H1 (cell line): ENCODE measurements at regions not wholly inside any gene's neighbourhood (a gene's known extent, or its start where the extent isn't known, plus 50 kb on each side); places are given as distances from the start of the nearest gene placed in this dataset.
"Not testable (repeated sequence)": the region's sequence is repeated elsewhere in the genome, so short reads cannot be mapped to it uniquely, and the experiment has no call there.

Experiments
- CTCF ChIA-PET: fragments of 300-600 bp; sonication (Branson Sonifier 250); formaldehyde crosslinking; loops from one replicate; lab custom pipeline; 2021; ENCODE audit not compliant: partially characterized antibody; lab: Charles Lee
- POLR2A ChIA-PET: fragments of 300-600 bp; sonication (Branson Sonifier 250); formaldehyde crosslinking; loops from one replicate; lab custom pipeline; 2021; ENCODE audit warnings: inconsistent platforms; ENCODE audit not compliant: partially characterized antibody; lab: Charles Lee
- DNase-seq, 2 experiments: peaks; one replicate each; pipeline versions ENCODE4 v3.0.0 to v3.0.0-alpha.2; 2010 to 2022; ENCODE audit warnings: low spot score in 2 of 2, low read depth in 1 of 2, mixed read lengths in 1 of 2
- FAIRE-seq: peaks from 2 replicates; lab custom pipeline; 2011; peaks lifted over from hg19 to GRCh38; lab: Jason Lieb, UNC
- H2AFZ ChIP-seq: 2 replicates; pipeline ENCODE4 v1.8.1; 2012; ENCODE audit warnings: low read length, inconsistent platforms
- H2AK5ac ChIP-seq: 2 replicates; pipeline ENCODE4 v1.6.1; 2013; ENCODE audit warnings: low read depth, low read length
- H2BK120ac ChIP-seq: replicated peaks from 2 replicates; pipeline ENCODE3; 2013; ENCODE audit warnings: low read depth, low read length, inconsistent platforms
- H2BK12ac ChIP-seq: 2 replicates; pipeline ENCODE4 v1.6.1; 2013; ENCODE audit warnings: low read depth, low read length
- H2BK15ac ChIP-seq: 2 replicates; pipeline ENCODE4 v1.6.1; 2013; ENCODE audit warnings: low read length
- H2BK20ac ChIP-seq: 2 replicates; pipeline ENCODE4 v1.6.1; 2013; ENCODE audit warnings: low read length
- H2BK5ac ChIP-seq: 2 replicates; pipeline ENCODE4 v1.6.1; 2013; ENCODE audit warnings: low read depth, low read length
- H3K14ac ChIP-seq: 2 replicates; pipeline ENCODE4 v1.6.1; 2013; ENCODE audit warnings: inconsistent platforms; ENCODE audit not compliant: insufficient read length
- H3K18ac ChIP-seq: 2 replicates; pipeline ENCODE4 v1.6.1; 2013; ENCODE audit warnings: low read length; ENCODE audit errors: extremely low read depth
- H3K23ac ChIP-seq: 2 replicates; pipeline ENCODE4 v1.6.1; 2013; ENCODE audit warnings: inconsistent platforms; ENCODE audit not compliant: insufficient read length
- H3K23me2 ChIP-seq: 2 replicates; pipeline ENCODE4 v1.6.1; 2013; ENCODE audit warnings: low read depth, low read length
- H3K27ac ChIP-seq: 2 replicates; pipeline ENCODE4 v1.6.1; 2011; ENCODE audit warnings: low read depth, low read length, inconsistent platforms
- H3K27me3 ChIP-seq, 4 experiments: replicated peaks in 1 of 4; 1 replicate in 1 of 4; 2 replicates in 3 of 4; pipeline versions ENCODE4 v1.6.1 to v1.8.1; 2011 to 2013; ENCODE audit warnings: low read length in 3 of 4, mild to moderate bottlenecking in 3 of 4, inconsistent platforms in 2 of 4, mixed read lengths in 2 of 4, moderate library complexity in 1 of 4; ENCODE audit not compliant: control insufficient read depth in 3 of 4, insufficient read depth in 3 of 4; ENCODE audit errors: extremely low read depth in 1 of 4
- H3K36me3 ChIP-seq, 4 experiments: 2 replicates each; pipeline versions ENCODE4 v1.6.1 to v1.8.1; 2011 to 2013; ENCODE audit warnings: mild to moderate bottlenecking in 4 of 4, low read length in 3 of 4, moderate library complexity in 2 of 4, control low read depth in 1 of 4, inconsistent platforms in 1 of 4; ENCODE audit not compliant: insufficient read depth in 4 of 4, control insufficient read depth in 2 of 4
- H3K4ac ChIP-seq: replicated peaks from 2 replicates; pipeline ENCODE3; 2013; ENCODE audit warnings: low read length, low read depth, mixed read lengths, inconsistent platforms; ENCODE audit not compliant: insufficient read length
- H3K4me1 ChIP-seq, 4 experiments: replicated peaks in 1 of 4; 1 replicate in 1 of 4; 2 replicates in 3 of 4; pipeline versions ENCODE4 v1.6.1 to v1.8.1; 2011 to 2013; ENCODE audit warnings: low read length in 3 of 4, inconsistent platforms in 2 of 4, mixed read lengths in 1 of 4; ENCODE audit not compliant: insufficient read depth in 4 of 4, control insufficient read depth in 3 of 4
- H3K4me2 ChIP-seq, 2 experiments: 2 replicates each; pipeline versions ENCODE4 v1.6.1 to v1.8.1; 2011 to 2013; ENCODE audit warnings: low read depth in 2 of 2, low read length in 2 of 2, control low read depth in 1 of 2, inconsistent platforms in 1 of 2, mild to moderate bottlenecking in 1 of 2; ENCODE audit not compliant: insufficient read depth in 1 of 2
- H3K4me3 ChIP-seq, 4 experiments: fragments of 200-600, 300-600 bp in 1 of 4; sonication (generic), shearing (Covaris generic), sonication (Bioruptor Twin) in 1 of 4; 2 replicates each; pipeline versions ENCODE4 v1.5.1 to v1.8.1; 2011 to 2016; ENCODE audit warnings: low read length in 4 of 4, low read depth in 3 of 4, control low read depth in 2 of 4, inconsistent platforms in 2 of 4, mild to moderate bottlenecking in 2 of 4, mixed read lengths in 1 of 4, moderate library complexity in 1 of 4; ENCODE audit not compliant: insufficient read depth in 2 of 4; ENCODE audit errors: extremely low read depth in 1 of 4
- H3K56ac ChIP-seq: replicated peaks from 2 replicates; pipeline ENCODE3; 2013; ENCODE audit warnings: low read depth, mild to moderate bottlenecking, mixed read lengths, low read length, inconsistent platforms; ENCODE audit not compliant: insufficient read length
- H3K79me1 ChIP-seq: 2 replicates; pipeline ENCODE4 v1.6.1; 2013; ENCODE audit warnings: low read depth, low read length, control low read depth
- H3K79me2 ChIP-seq, 2 experiments: 2 replicates each; pipeline versions ENCODE4 v1.6.1 to v1.8.1; 2012 to 2013; ENCODE audit warnings: low read length in 2 of 2, mild to moderate bottlenecking in 2 of 2, inconsistent platforms in 1 of 2; ENCODE audit not compliant: insufficient read depth in 2 of 2, control insufficient read depth in 1 of 2
- H3K9ac ChIP-seq, 4 experiments: replicated peaks in 1 of 4; 1 replicate in 1 of 4; 2 replicates in 3 of 4; pipeline versions ENCODE4 v1.6.1 to v1.8.1; 2011 to 2013; ENCODE audit warnings: low read depth in 3 of 4, low read length in 3 of 4, control low read depth in 2 of 4, mild to moderate bottlenecking in 2 of 4, moderate library complexity in 2 of 4, inconsistent platforms in 1 of 4; ENCODE audit errors: extremely low read depth in 1 of 4
- H3K9me3 ChIP-seq, 2 experiments: 2 replicates each; pipeline versions ENCODE4 v1.6.1 to v1.8.1; 2012 to 2013; ENCODE audit warnings: mild to moderate bottlenecking in 2 of 2, moderate library complexity in 2 of 2, control low read depth in 1 of 2, inconsistent platforms in 1 of 2, low read depth in 1 of 2, low read length in 1 of 2, mixed read lengths in 1 of 2; ENCODE audit not compliant: insufficient read depth in 2 of 2
- H4K20me1 ChIP-seq, 2 experiments: replicated peaks in 1 of 2; 2 replicates each; pipeline versions ENCODE3 to v1.8.1; 2011 to 2013; ENCODE audit warnings: inconsistent platforms in 2 of 2, low read length in 2 of 2, mild to moderate bottlenecking in 1 of 2; ENCODE audit not compliant: insufficient read depth in 2 of 2, control insufficient read depth in 1 of 2
- H4K5ac ChIP-seq: 2 replicates; pipeline ENCODE4 v1.6.1; 2013; ENCODE audit warnings: low read length, low read depth, mixed read lengths, inconsistent platforms; ENCODE audit not compliant: insufficient read length
- H4K8ac ChIP-seq: 2 replicates; pipeline ENCODE4 v1.8.0; 2013; ENCODE audit warnings: mild to moderate bottlenecking, moderate library complexity, low read length, inconsistent platforms; ENCODE audit not compliant: insufficient read depth; ENCODE audit errors: extremely low read depth
- H4K91ac ChIP-seq: replicated peaks from 2 replicates; pipeline ENCODE3; 2013; ENCODE audit warnings: low read length, mixed read lengths, inconsistent platforms; ENCODE audit not compliant: insufficient read length
- whole genome bisulfite sequencing, 2 experiments: shearing (Covaris generic) in 1 of 2; methylation state at CpG; one replicate each; pipeline versions ENCODE4 v1.1.6 to v1.1.7; 2013 to 2015; ENCODE audit warnings: low lambda C conversion rate in 2 of 2, mixed read lengths in 2 of 2, inconsistent platforms in 1 of 2, low coverage in 1 of 2, missing lambda C conversion rate in 1 of 2; ENCODE audit not compliant: insufficient replicate concordance in 2 of 2, insufficient coverage in 1 of 2, insufficient read length in 1 of 2; ENCODE audit errors: extremely low coverage in 1 of 2, missing lambda C conversion rate in 1 of 2; 5-methylcytosine and 5-hydroxymethylcytosine counted together

DNA sequence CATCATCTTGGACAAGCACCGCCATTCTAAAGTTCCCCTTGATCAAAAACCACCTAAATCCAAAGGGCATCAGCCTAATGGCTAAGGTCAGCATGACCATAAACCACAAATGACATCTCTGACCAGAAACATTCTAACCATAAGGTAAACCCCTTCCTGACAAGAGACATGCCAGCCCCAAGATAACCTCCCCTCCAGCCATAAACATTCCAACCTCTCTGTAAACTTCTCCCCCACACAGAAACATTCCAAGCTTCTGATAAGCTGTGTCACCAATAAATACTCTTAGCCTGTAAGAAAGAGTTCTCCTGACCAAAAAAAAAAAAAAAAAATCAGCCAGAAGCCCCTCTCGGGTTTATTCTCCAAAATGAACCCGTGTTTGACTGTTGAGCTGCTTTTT lies 268.2 kb downstream of the RNF152 start:
- H3K4ac ChIP-seq, H3K4me1 ChIP-seq, H4K8ac ChIP-seq, H3K18ac ChIP-seq, POLR2A ChIA-PET, H2BK5ac ChIP-seq, H3K9ac ChIP-seq, H2BK120ac ChIP-seq, H3K14ac ChIP-seq, H2BK20ac ChIP-seq, H3K23me2 ChIP-seq, DNase-seq, H2AFZ ChIP-seq, FAIRE-seq, H3K79me1 ChIP-seq, H3K27me3 ChIP-seq, H3K4me2 ChIP-seq, H3K36me3 ChIP-seq, H2AK5ac ChIP-seq, H2BK15ac ChIP-seq, H3K27ac ChIP-seq, H3K23ac ChIP-seq, H4K91ac ChIP-seq, H3K4me3 ChIP-seq, H3K79me2 ChIP-seq, H2BK12ac ChIP-seq, H4K5ac ChIP-seq, H4K20me1 ChIP-seq, H3K56ac ChIP-seq: not testable (repeated sequence)
- CTCF ChIA-PET = interaction anchor here (1.3 to 3.5 kb wide), 3 partner anchors 9 to 43 kb away, joined by 6 to 14 read pairs (median 6); no protein-coding TSS in a partner anchor
- peaks cover 5 to 11% of the 10 kb centered on the region in 2 experiments; a peak in 2 of 4 replicates for H3K9me3 ChIP-seq
- 91% methylated on average over 1 of the region's 3 CpGs; no CpG with 5 or more reads in 1 of the 2 experiments for WGBS, 2 experiments
